ENCODE measurements at regions not wholly inside any gene's neighbourhood (a gene's known extent, or its start where the extent isn't known, plus 50 kb on each side); places are given as distances from the start of the nearest gene placed in this dataset.
"Not testable (repeated sequence)": the region's sequence is repeated elsewhere in the genome, so short reads cannot be mapped to it uniquely, and the experiment has no call there.

GRCh38 chr2:2582998-2583545, 252.0 kb upstream of the MYT1L start:
- Histone ChIP-seq H2AFZ (ENCODE audit: low read depth, low read length, severe bottlenecking) (no peak overlapping the region), H3K4me3 (ENCODE audit: insufficient read depth, low read length, poor library complexity, severe bottlenecking) (no peak overlapping the region)
- no peak for TF ChIP-seq EZH2phosphoT487 (conservative IDR thresholded peaks at IDR 0.05; ENCODE audit: low read length)
- TF ChIP-seq CTCF (IDR thresholded peaks at IDR 0.05; ENCODE audit: insufficient read depth, low read length, poor library complexity, severe bottlenecking): no peak

GRCh38 chr2:2581331-2582159, 250.5 kb upstream of the MYT1L start:
- H3K27me3 ChIP-seq (ENCODE audit: low read length): no peaks in the 10 kb centered on the region

More at GRCh38 chr2:2582998-2583545, 252.0 kb upstream of the MYT1L start:
- Histone ChIP-seq H4K20me1 (ENCODE audit: low read depth, low read length) (no peaks in the 10 kb centered on the region), H3K9ac (ENCODE audit: low read length) (no peak overlapping the region), H3K36me3 (ENCODE audit: low read length) (no peaks in the 10 kb centered on the region), H3K27me3 (ENCODE audit: low read length) (no peaks in the 10 kb centered on the region), H3K9me2 (replicated peaks; ENCODE audit: insufficient read depth, low read length) (no peaks in the 10 kb centered on the region), H3F3A (ENCODE audit: insufficient read depth) (no peaks in the 10 kb centered on the region), H3K27ac (ENCODE audit: low read depth, low read length) (no peak overlapping the region), H3K9me3 (ENCODE audit: insufficient read depth, low read length) (no peaks in the 10 kb centered on the region), H3K4me2 (ENCODE audit: low read depth, low read length, poor library complexity, severe bottlenecking) (no peak overlapping the region), H3K79me2 (ENCODE audit: insufficient read depth, low read length) (no peaks in the 10 kb centered on the region)

GRCh38 chr2:2580841-2581240, 249.8 kb upstream of the MYT1L start:
- H2AFZ ChIP-seq (ENCODE audit: low read depth, low read length, severe bottlenecking); H3K4me3 ChIP-seq (ENCODE audit: insufficient read depth, low read length, poor library complexity, severe bottlenecking); H3F3A ChIP-seq (ENCODE audit: insufficient read depth); H3K9me2 ChIP-seq (replicated peaks; ENCODE audit: insufficient read depth, low read length); H4K20me1 ChIP-seq (ENCODE audit: low read depth, low read length); H3K36me3 ChIP-seq (ENCODE audit: low read length); H3K27ac ChIP-seq (ENCODE audit: low read depth, low read length); H3K9ac ChIP-seq (ENCODE audit: low read length); H3K9me3 ChIP-seq (ENCODE audit: insufficient read depth, low read length); H3K4me2 ChIP-seq (ENCODE audit: low read depth, low read length, poor library complexity, severe bottlenecking); H3K27me3 ChIP-seq (ENCODE audit: low read length); H3K79me2 ChIP-seq (ENCODE audit: insufficient read depth, low read length): not testable (repeated sequence)

More at GRCh38 chr2:2581331-2582159, 250.5 kb upstream of the MYT1L start:
- Histone ChIP-seq H3K9ac (ENCODE audit: low read length) (no peak overlapping the region), H3K4me2 (ENCODE audit: low read depth, low read length, poor library complexity, severe bottlenecking) (no peak overlapping the region), H3K36me3 (ENCODE audit: low read length) (no peaks in the 10 kb centered on the region), H2AFZ (ENCODE audit: low read depth, low read length, severe bottlenecking) (no peak overlapping the region), H3F3A (ENCODE audit: insufficient read depth) (no peaks in the 10 kb centered on the region), H3K9me2 (replicated peaks; ENCODE audit: insufficient read depth, low read length) (no peaks in the 10 kb centered on the region), H3K79me2 (ENCODE audit: insufficient read depth, low read length) (no peaks in the 10 kb centered on the region), H3K27ac (ENCODE audit: low read depth, low read length) (no peak overlapping the region), H3K4me3 (ENCODE audit: insufficient read depth, low read length, poor library complexity, severe bottlenecking) (no peak overlapping the region), H4K20me1 (ENCODE audit: low read depth, low read length) (no peaks in the 10 kb centered on the region), H3K9me3 (ENCODE audit: insufficient read depth, low read length) (no peaks in the 10 kb centered on the region)
- no peak for TF ChIP-seq CTCF (IDR thresholded peaks at IDR 0.05; ENCODE audit: insufficient read depth, low read length, poor library complexity, severe bottlenecking)
- TF ChIP-seq EZH2phosphoT487 (conservative IDR thresholded peaks at IDR 0.05; ENCODE audit: low read length): no peak

- Histone ChIP-seq H3K36me3 (ENCODE audit: low read length) (no peaks in the 10 kb centered on the region), H3K4me3 (ENCODE audit: insufficient read depth, low read length, poor library complexity, severe bottlenecking) (no peak overlapping the region), H3K27me3 (ENCODE audit: low read length) (no peaks in the 10 kb centered on the region), H3K9me3 (ENCODE audit: insufficient read depth, low read length) (no peaks in the 10 kb centered on the region), H3K9ac (ENCODE audit: low read length) (no peak overlapping the region), H3K9me2 (replicated peaks; ENCODE audit: insufficient read depth, low read length) (no peaks in the 10 kb centered on the region), H3K79me2 (ENCODE audit: insufficient read depth, low read length) (no peaks in the 10 kb centered on the region), H3K4me2 (ENCODE audit: low read depth, low read length, poor library complexity, severe bottlenecking) (no peak overlapping the region), H3K27ac (ENCODE audit: low read depth, low read length) (no peak overlapping the region), H2AFZ (ENCODE audit: low read depth, low read length, severe bottlenecking) (no peak overlapping the region), H3F3A (ENCODE audit: insufficient read depth) (no peaks in the 10 kb centered on the region), H4K20me1 (ENCODE audit: low read depth, low read length) (no peaks in the 10 kb centered on the region)
- no peak for TF ChIP-seq CTCF (IDR thresholded peaks at IDR 0.05; ENCODE audit: insufficient read depth, low read length, poor library complexity, severe bottlenecking)
- TF ChIP-seq EZH2phosphoT487 (conservative IDR thresholded peaks at IDR 0.05; ENCODE audit: low read length): no peak
Measured at GRCh38 chr2:2580341-2580740, 249.3 kb upstream of the MYT1L start.

Data from SU-DHL-6 (cell line).